Adrenal gland (tissue), 9 donors: ENCODE measurements at regions not wholly inside any gene's neighbourhood (a gene's known extent, or its start where the extent isn't known, plus 50 kb on each side); places are given as distances from the start of the nearest gene placed in this dataset.

Source experiments
- DNase-seq, 7 donors: peaks; one replicate each; pipeline ENCODE4 v3.0.0-alpha.2; 2019 to 2020
- H3K27ac ChIP-seq, 5 donors: fragments of 200-600 bp; sonication (generic) in 4 of 5; 1 replicate in 3 of 5; 2 replicates in 2 of 5; pipeline versions ENCODE4 v1.5.1 to v1.8.0; 2016 to 2020; ENCODE audit warnings: mild to moderate bottlenecking in 1 of 5
- H3K27me3 ChIP-seq: fragments of 200-600 bp; 2 replicates; pipeline ENCODE4 v1.8.0; 2021
- H3K36me3 ChIP-seq, 2 donors: fragments of 200-600 bp; replicated peaks in 1 of 2; 1 replicate in 1 of 2; 2 replicates in 1 of 2; pipeline versions ENCODE4 v1.5.1 to v1.8.0; 2018 to 2022
- H3K4me1 ChIP-seq, 2 donors: fragments of 200-600 bp; replicated peaks in 1 of 2; 1 replicate in 1 of 2; 2 replicates in 1 of 2; pipeline versions ENCODE4 v1.5.1 to v1.8.0; 2018 to 2021
- H3K4me3 ChIP-seq, 4 donors: fragments of 200-600 bp; sonication (generic) in 3 of 4; one replicate each; pipeline ENCODE4 v1.5.1; 2016 to 2018
- H3K9me3 ChIP-seq, 3 donors: fragments of 200-600 bp; sonication (generic) in 1 of 3; replicated peaks in 1 of 3; 1 replicate in 2 of 3; 2 replicates in 1 of 3; pipeline versions ENCODE4 v1.5.1 to v1.8.0; 2016 to 2021
- CTCF ChIP-seq, 6 experiments: fragments of 450-650 bp in 4 of 6; fragments of 200-600 bp in 2 of 6; sonication (generic) in 1 of 6; IDR thresholded peaks; 1 replicate in 5 of 6; 2 replicates in 1 of 6; pipeline versions ENCODE4 v1.5.1 to v1.8.0; 2016 to 2021; ENCODE audit warnings: antibody characterized with exemption in 6 of 6, mild to moderate bottlenecking in 2 of 6, moderate library complexity in 1 of 6
- POLR2A ChIP-seq, 2 donors: fragments of 450-650 bp; IDR thresholded peaks; one replicate each; pipeline ENCODE4 v1.6.1; 2017; ENCODE audit warnings: antibody characterized with exemption in 2 of 2, mild to moderate bottlenecking in 2 of 2, moderate library complexity in 1 of 2
- WGBS, 4 donors: extraction: QIAGEN DNeasy Blood & Tissue Kit in 2 of 4; methylation state at CpG; one replicate each; pipeline versions ENCODE4 v1.1.5 to v1.1.7; 2013 to 2017; 5-methylcytosine and 5-hydroxymethylcytosine counted together
- intact Hi-C, 2 donors: fragments of 100-400 bp; cut with DNase I; formaldehyde crosslinking; loops; one replicate each; pipeline versions ENCODE4 v1.14.1 to v1.15.0; 2022 to 2023
- donor health status: healthy with polysubstance abuse.
- donor health status: Bipolar disorder and iron deficiency.
- donor health status: DM: yes; HTN: yes; CAD: no.
- donor health status: DM: no; HTN: no; CAD: no.
- donor health status: DM: no; HTN: no; CAD: no.

GRCh38 chr6:12572896-12573827, 143.4 kb upstream of the PHACTR1 start:
- no peaks in the 10 kb centered on the region for H3K9me3 ChIP-seq
- H3K36me3 ChIP-seq = no peaks in the 10 kb centered on the region
- intact Hi-C loops = no loop called here
- 46 to 53% (median 49%) methylated on average over 4 of the region's 4 CpGs for WGBS, 4 donors
- peak in 5 of 7 donors; percentile 19 to 71 (median 48) for DNase-seq
- H3K4me3 ChIP-seq = no peak overlapping the region
- H3K27ac ChIP-seq = peak overlapping the region in 1 of 5 donors; percentile 44
- TF ChIP-seq CTCF (IDR thresholded peaks at IDR 0.05) (no peak), POLR2A (IDR thresholded peaks at IDR 0.05) (no peak)
- H3K27me3 ChIP-seq = no peaks in the 10 kb centered on the region
- peaks cover 14 to 20% of the 10 kb centered on the region in 2 donors for H3K4me1 ChIP-seq

- TF ChIP-seq CTCF (IDR thresholded peaks at IDR 0.05) = no peak
- TF ChIP-seq POLR2A (IDR thresholded peaks at IDR 0.05) = no peak
- H3K27ac ChIP-seq = no peak overlapping the region
- intact Hi-C loops = no loop called here
- DNase-seq = no peak
- H3K27me3 ChIP-seq = no peaks in the 10 kb centered on the region
- no peak overlapping the region for H3K4me3 ChIP-seq
- peaks cover 6 to 8% of the 10 kb centered on the region in 2 donors for H3K4me1 ChIP-seq
- H3K36me3 ChIP-seq = no peaks in the 10 kb centered on the region
- H3K9me3 ChIP-seq = no peaks in the 10 kb centered on the region
- 74 to 88% (median 85%) methylated on average over 4 of the region's 4 CpGs for WGBS, 4 donors
Measured at GRCh38 chr6:12575961-12576360, 140.6 kb upstream of the PHACTR1 start.

- Histone ChIP-seq H3K9me3 (no peaks in the 10 kb centered on the region), H3K4me3 (no peak overlapping the region), H3K36me3 (no peaks in the 10 kb centered on the region), H3K27ac (no peak overlapping the region), H3K4me1 (peaks cover 6 to 8% of the 10 kb centered on the region in 2 donors), H3K27me3 (no peaks in the 10 kb centered on the region)
- intact Hi-C loops = no loop called here
- TF ChIP-seq POLR2A (IDR thresholded peaks at IDR 0.05) (no peak), CTCF (IDR thresholded peaks at IDR 0.05) (no peak)
- DNase-seq = no peak
- WGBS, 4 donors = 89 to 94% (median 91%) methylated on average over 2 of the region's 2 CpGs
Measured at GRCh38 chr6:12576389-12576788, 140.2 kb upstream of the PHACTR1 start.

- TF ChIP-seq CTCF (IDR thresholded peaks at IDR 0.05) = no peak
- no peak for TF ChIP-seq POLR2A (IDR thresholded peaks at IDR 0.05)
- DNase-seq = no peak
- Histone ChIP-seq H3K27ac (no peak overlapping the region), H3K9me3 (no peaks in the 10 kb centered on the region), H3K36me3 (no peaks in the 10 kb centered on the region), H3K4me3 (no peak overlapping the region), H3K4me1 (peaks cover 6 to 8% of the 10 kb centered on the region in 2 donors), H3K27me3 (no peaks in the 10 kb centered on the region)
- WGBS, 4 donors = 83 to 93% (median 84%) methylated on average over 6 to 8 of the region's 8 CpGs
- intact Hi-C loops = no loop called here
Measured at GRCh38 chr6:12577124-12577850, 139.3 kb upstream of the PHACTR1 start.
